ENCODE measurements at regions not wholly inside any gene's neighbourhood (a gene's known extent, or its start where the extent isn't known, plus 50 kb on each side); places are given as distances from the start of the nearest gene placed in this dataset.
A peak's percentile ranks its signal among the peaks of the same experiment; 100 is the strongest.

DNA sequence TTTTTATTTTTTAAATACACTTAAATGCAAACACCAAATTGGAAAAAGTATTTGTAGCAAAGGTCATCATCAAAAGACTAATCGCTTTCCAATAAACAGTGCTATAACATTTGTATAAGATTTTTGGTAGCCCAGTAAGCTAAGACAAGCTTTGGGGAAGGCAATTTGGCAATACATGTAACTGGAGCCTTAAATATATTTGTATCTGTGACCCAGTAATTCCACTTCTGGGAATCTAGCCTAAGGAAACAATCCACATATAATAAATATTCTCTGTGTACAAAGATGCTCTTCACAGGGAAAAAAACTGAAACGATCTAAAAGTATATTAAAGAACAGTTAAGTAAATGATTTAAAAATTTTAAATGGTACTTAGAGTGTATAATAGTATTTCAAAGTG is 65.5 kb upstream of the TJP1 start:
- no peak overlapping the region for H3K27ac ChIP-seq
- TF ChIP-seq, protein P1, sequence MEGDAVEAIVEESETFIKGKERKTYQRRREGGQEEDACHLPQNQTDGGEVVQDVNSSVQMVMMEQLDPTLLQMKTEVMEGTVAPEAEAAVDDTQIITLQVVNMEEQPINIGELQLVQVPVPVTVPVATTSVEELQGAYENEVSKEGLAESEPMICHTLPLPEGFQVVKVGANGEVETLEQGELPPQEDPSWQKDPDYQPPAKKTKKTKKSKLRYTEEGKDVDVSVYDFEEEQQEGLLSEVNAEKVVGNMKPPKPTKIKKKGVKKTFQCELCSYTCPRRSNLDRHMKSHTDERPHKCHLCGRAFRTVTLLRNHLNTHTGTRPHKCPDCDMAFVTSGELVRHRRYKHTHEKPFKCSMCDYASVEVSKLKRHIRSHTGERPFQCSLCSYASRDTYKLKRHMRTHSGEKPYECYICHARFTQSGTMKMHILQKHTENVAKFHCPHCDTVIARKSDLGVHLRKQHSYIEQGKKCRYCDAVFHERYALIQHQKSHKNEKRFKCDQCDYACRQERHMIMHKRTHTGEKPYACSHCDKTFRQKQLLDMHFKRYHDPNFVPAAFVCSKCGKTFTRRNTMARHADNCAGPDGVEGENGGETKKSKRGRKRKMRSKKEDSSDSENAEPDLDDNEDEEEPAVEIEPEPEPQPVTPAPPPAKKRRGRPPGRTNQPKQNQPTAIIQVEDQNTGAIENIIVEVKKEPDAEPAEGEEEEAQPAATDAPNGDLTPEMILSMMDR (IDR thresholded peaks at IDR 0.05): no peak
- TF ChIP-seq POLR2AphosphoS5 (IDR thresholded peaks at IDR 0.05): no peak
- TF ChIP-seq EP300 (IDR thresholded peaks at IDR 0.05; ENCODE audit: low read depth): no peak
- no peak for TF ChIP-seq POLR2A (IDR thresholded peaks at IDR 0.05)
- intact Hi-C loops (cut with DNase I; ENCODE audit: low total_unique reads) (no loop called here), in situ Hi-C loops (cut with MboI; ENCODE audit: low pct_ligation_motif_present in 1 of 4, low pct_unique_long_range_greater_than_20kb in 1 of 4, low sequenced_read_pairs in 3 of 4) (no loop called here)
- peaks cover 0 to 12% (median 6%) of the 10 kb centered on the region in 4 donors for H3K4me1 ChIP-seq
- no peaks in the 10 kb centered on the region for H3K27me3 ChIP-seq
- DNase-seq: no peak
- no peak overlapping the region for H3K4me3 ChIP-seq
- 47 to 54% methylated on average over 2 of the region's 2 CpGs for WGBS, 2 donors (ENCODE audit: low coverage in 1 of 2)
- H3K9me3 ChIP-seq: no peaks in the 10 kb centered on the region
- no peaks in the 10 kb centered on the region for H3K36me3 ChIP-seq

GRCh38 chr15:29885183-29885582 is 62.9 kb upstream of the TJP1 start:
- no peak for DNase-seq
- peaks cover 0 to 13% (median 6%) of the 10 kb centered on the region in 4 donors for H3K4me1 ChIP-seq
- 84% methylated on average over 3 of the region's 3 CpGs; no CpG with 5 or more reads in 1 of the 2 donors for WGBS, 2 donors (ENCODE audit: low coverage in 1 of 2)
- H3K36me3 ChIP-seq: no peaks in the 10 kb centered on the region
- H3K27ac ChIP-seq: no peak overlapping the region
- no peaks in the 10 kb centered on the region for H3K9me3 ChIP-seq
- H3K4me3 ChIP-seq: no peak overlapping the region
- in situ Hi-C loops (cut with MboI; ENCODE audit: low pct_ligation_motif_present in 1 of 4, low pct_unique_long_range_greater_than_20kb in 1 of 4, low sequenced_read_pairs in 3 of 4): no loop called here
- H3K27me3 ChIP-seq: no peaks in the 10 kb centered on the region
- intact Hi-C loops (cut with DNase I; ENCODE audit: low total_unique reads): no loop called here
- TF ChIP-seq POLR2A (IDR thresholded peaks at IDR 0.05) (no peak), POLR2AphosphoS5 (IDR thresholded peaks at IDR 0.05) (no peak), EP300 (IDR thresholded peaks at IDR 0.05; ENCODE audit: low read depth) (no peak)
- TF ChIP-seq, protein P1 (IDR thresholded peaks at IDR 0.05): no peak

GRCh38 chr15:29883126-29883525 is 60.9 kb upstream of the TJP1 start:
- no peak overlapping the region for H3K4me3 ChIP-seq
- TF ChIP-seq POLR2AphosphoS5 (IDR thresholded peaks at IDR 0.05) (no peak), POLR2A (IDR thresholded peaks at IDR 0.05) (no peak), EP300 (IDR thresholded peaks at IDR 0.05; ENCODE audit: low read depth) (no peak)
- TF ChIP-seq, protein P1 (IDR thresholded peaks at IDR 0.05): no peak
- intact Hi-C loops (cut with DNase I; ENCODE audit: low total_unique reads): no loop called here
- WGBS, 2 donors (ENCODE audit: low coverage in 1 of 2): 57% methylated on average over 3 of the region's 3 CpGs; no CpG with 5 or more reads in 1 of the 2 donors
- peak overlapping the region in 3 of 4 donors; percentile 11 to 49 (median 28) for H3K27ac ChIP-seq
- H3K27me3 ChIP-seq: no peaks in the 10 kb centered on the region
- no peaks in the 10 kb centered on the region for H3K36me3 ChIP-seq
- H3K4me1 ChIP-seq: peaks cover 0 to 13% (median 2%) of the 10 kb centered on the region in 4 donors
- in situ Hi-C loops (cut with MboI; ENCODE audit: low pct_ligation_motif_present in 1 of 4, low pct_unique_long_range_greater_than_20kb in 1 of 4, low sequenced_read_pairs in 3 of 4): no loop called here
- no peak for DNase-seq
- H3K9me3 ChIP-seq: no peaks in the 10 kb centered on the region

DNA sequence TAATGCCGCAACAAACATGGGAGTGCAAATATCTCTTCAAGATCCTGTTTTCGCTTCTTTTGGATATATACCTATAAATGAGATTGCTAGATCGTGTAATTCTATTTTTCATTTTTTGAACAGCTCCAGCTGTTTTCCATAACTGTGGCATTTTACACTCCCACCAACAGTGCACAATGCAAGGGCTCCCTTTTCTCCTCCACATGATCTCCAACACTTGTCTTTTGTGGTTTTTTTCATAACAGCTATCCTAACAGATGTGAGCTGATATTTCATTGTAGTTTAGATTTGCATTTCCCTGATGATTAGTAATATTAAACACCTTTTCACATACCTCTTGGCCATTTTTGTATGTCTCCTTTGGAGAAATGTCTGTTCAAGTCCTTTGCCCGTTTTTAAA is 58.6 kb upstream of the TJP1 start:
- WGBS, 2 donors (ENCODE audit: low coverage in 1 of 2): 87 to 90% methylated on average over 4 of the region's 4 CpGs
- intact Hi-C loops (cut with DNase I; ENCODE audit: low total_unique reads): no loop called here
- no peaks in the 10 kb centered on the region for H3K27me3 ChIP-seq

More for the DNA sequence above, 58.6 kb upstream of the TJP1 start:
- Histone ChIP-seq H3K4me3 (no peak overlapping the region), H3K4me1 (peaks cover 0 to 13% (median 2%) of the 10 kb centered on the region in 4 donors), H3K36me3 (no peaks in the 10 kb centered on the region), H3K27ac (no peak overlapping the region), H3K9me3 (no peaks in the 10 kb centered on the region)
- no peak for TF ChIP-seq EP300 (IDR thresholded peaks at IDR 0.05; ENCODE audit: low read depth)
- TF ChIP-seq, protein P1 (IDR thresholded peaks at IDR 0.05): no peak
- no peak for TF ChIP-seq POLR2A (IDR thresholded peaks at IDR 0.05)
- no peak for TF ChIP-seq POLR2AphosphoS5 (IDR thresholded peaks at IDR 0.05)
- in situ Hi-C loops (cut with MboI; ENCODE audit: low pct_ligation_motif_present in 1 of 4, low pct_unique_long_range_greater_than_20kb in 1 of 4, low sequenced_read_pairs in 3 of 4): no loop called here
- DNase-seq: no peak

All from transverse colon (tissue), 4 donors.